Keratinocyte (primary cell): ENCODE measurements at regions not wholly inside any gene's neighbourhood (a gene's known extent, or its start where the extent isn't known, plus 50 kb on each side); places are given as distances from the start of the nearest gene placed in this dataset.
A peak's percentile ranks its signal among the peaks of the same experiment; 100 is the strongest.
"Not testable (repeated sequence)": the region's sequence is repeated elsewhere in the genome, so short reads cannot be mapped to it uniquely, and the experiment has no call there.

Experiments
- DNase-seq: peaks from one replicate; pipeline ENCODE4 v3.0.0-alpha.2; 2011; ENCODE audit warnings: low read depth, missing footprints, low spot score
- FAIRE-seq: peaks from 2 replicates; lab custom pipeline; 2011; peaks lifted over from hg19 to GRCh38; lab: Jason Lieb, UNC
- H2AFZ ChIP-seq: 2 replicates; pipeline ENCODE4 v1.6.0; 2012; ENCODE audit warnings: low read length, control low read depth, inconsistent platforms; ENCODE audit not compliant: control insufficient read depth
- H3K27ac ChIP-seq: 2 replicates; pipeline ENCODE4 v1.5.1; 2011; ENCODE audit warnings: low read length; ENCODE audit not compliant: control insufficient read depth, insufficient read depth
- H3K27me3 ChIP-seq: 3 replicates; pipeline ENCODE4 v1.6.0; 2011; ENCODE audit warnings: low read length; ENCODE audit not compliant: control insufficient read depth, insufficient read depth; ENCODE audit errors: extremely low read depth
- H3K36me3 ChIP-seq, 2 experiments: 2 replicates in 1 of 2; 3 replicates in 1 of 2; pipeline ENCODE4 v1.5.1; 2011; ENCODE audit warnings: low read length in 2 of 2, mild to moderate bottlenecking in 1 of 2; ENCODE audit not compliant: control insufficient read depth in 2 of 2, insufficient read depth in 2 of 2; ENCODE audit errors: extremely low read depth in 1 of 2
- H3K4me1 ChIP-seq: 3 replicates; pipeline ENCODE4 v1.5.1; 2011; ENCODE audit warnings: low read length; ENCODE audit not compliant: control insufficient read depth, insufficient read depth; ENCODE audit errors: extremely low read depth
- H3K4me2 ChIP-seq: 3 replicates; pipeline ENCODE4 v1.6.0; 2011; ENCODE audit warnings: low read depth, low read length; ENCODE audit not compliant: control insufficient read depth, insufficient read depth; ENCODE audit errors: extremely low read depth
- H3K4me3 ChIP-seq, 3 experiments: fragments of 200-600 bp in 1 of 3; sonication (generic) in 1 of 3; 2 replicates in 2 of 3; 3 replicates in 1 of 3; pipeline ENCODE4 v1.5.1; 2011 to 2016; ENCODE audit warnings: low read length in 3 of 3, mild to moderate bottlenecking in 3 of 3, control low read depth in 2 of 3, inconsistent platforms in 1 of 3, low read depth in 1 of 3, mixed read lengths in 1 of 3, mixed run types in 1 of 3, moderate library complexity in 1 of 3; ENCODE audit not compliant: control insufficient read depth in 2 of 3, insufficient read depth in 2 of 3; ENCODE audit errors: extremely low read depth in 1 of 3
- H3K79me2 ChIP-seq: 2 replicates; pipeline ENCODE4 v1.6.0; 2012; ENCODE audit warnings: low read length; ENCODE audit not compliant: control insufficient read depth, insufficient read depth
- H3K9ac ChIP-seq: 3 replicates; pipeline ENCODE4 v1.6.0; 2011; ENCODE audit warnings: low read length; ENCODE audit not compliant: control insufficient read depth, insufficient read depth; ENCODE audit errors: extremely low read depth
- H3K9me1 ChIP-seq: 3 replicates; pipeline ENCODE4 v1.6.0; 2011; ENCODE audit warnings: low read length; ENCODE audit not compliant: control insufficient read depth, insufficient read depth; ENCODE audit errors: extremely low read depth
- H3K9me3 ChIP-seq: 2 replicates; pipeline ENCODE4 v1.5.1; 2012; ENCODE audit warnings: low read depth, low read length; ENCODE audit not compliant: control insufficient read depth
- H4K20me1 ChIP-seq: 3 replicates; pipeline ENCODE4 v1.6.0; 2011; ENCODE audit warnings: low read length; ENCODE audit not compliant: control insufficient read depth, insufficient read depth; ENCODE audit errors: extremely low read depth
- dilution Hi-C: fragments of 300-500 bp; cut with MboI; formaldehyde crosslinking; loops from one replicate; pipeline ENCODE4 v1.7.0; 2020; ENCODE audit warnings: low sequenced_read_pairs; ENCODE audit not compliant: extremely low pct_ligation_motif_present

- H3K9me1 ChIP-seq, H3K36me3 ChIP-seq, FAIRE-seq, H4K20me1 ChIP-seq, H3K27me3 ChIP-seq, H3K9ac ChIP-seq, H3K79me2 ChIP-seq, H3K9me3 ChIP-seq, H2AFZ ChIP-seq, H3K4me1 ChIP-seq, DNase-seq, dilution Hi-C loops, H3K27ac ChIP-seq, H3K4me2 ChIP-seq: not testable (repeated sequence)
- H3K4me3 ChIP-seq = peak overlapping the region in 1 of 3 experiments; percentile 10
Measured at GRCh38 chr15:84173231-84173610, 62.4 kb upstream of the GOLGA6L4 start.
